ENCODE measurements at regions not wholly inside any gene's neighbourhood (a gene's known extent, or its start where the extent isn't known, plus 50 kb on each side); places are given as distances from the start of the nearest gene placed in this dataset.
"Not testable (repeated sequence)": the region's sequence is repeated elsewhere in the genome, so short reads cannot be mapped to it uniquely, and the experiment has no call there.

DNA sequence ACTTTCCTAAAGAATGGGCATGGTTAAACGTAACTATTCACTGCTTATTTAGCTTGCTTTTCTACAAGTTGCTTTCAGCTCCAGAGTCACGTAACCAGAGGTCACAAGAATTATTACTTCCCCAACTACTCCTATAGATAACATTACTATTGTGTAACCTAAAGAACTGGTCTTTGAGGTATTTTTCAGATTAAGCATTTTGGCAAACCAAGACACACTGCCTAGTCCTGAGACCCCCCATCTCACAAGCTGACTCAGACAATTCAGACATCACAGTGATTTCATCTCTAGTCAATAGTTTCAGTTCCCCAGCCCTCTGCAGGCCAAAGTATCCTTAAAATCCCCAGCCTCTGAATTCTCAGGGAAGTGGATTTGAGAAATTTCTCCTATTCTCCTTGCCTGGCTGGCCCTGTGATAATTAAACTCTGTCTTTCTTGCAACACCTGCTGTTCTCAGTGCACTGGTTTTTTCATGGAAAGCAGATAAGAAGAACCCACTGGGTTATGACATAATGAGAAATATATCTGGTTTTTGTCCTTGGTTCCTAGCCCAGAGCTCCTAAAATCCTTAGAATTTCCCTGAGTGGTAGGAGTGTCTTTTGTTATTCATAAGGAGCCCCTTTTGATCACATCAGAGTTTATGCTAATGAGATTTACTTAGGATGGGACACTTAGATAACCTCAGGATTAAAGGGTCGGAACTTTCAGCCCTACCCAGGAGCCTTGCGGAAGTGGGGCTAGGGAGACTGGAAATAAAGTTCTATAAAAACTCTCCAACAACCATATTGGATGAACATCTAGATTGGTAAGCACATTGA, 1310.8 kb upstream of the CHAC2 start:
- DNase-seq (ENCODE audit: low spot score) = no peak

DNA sequence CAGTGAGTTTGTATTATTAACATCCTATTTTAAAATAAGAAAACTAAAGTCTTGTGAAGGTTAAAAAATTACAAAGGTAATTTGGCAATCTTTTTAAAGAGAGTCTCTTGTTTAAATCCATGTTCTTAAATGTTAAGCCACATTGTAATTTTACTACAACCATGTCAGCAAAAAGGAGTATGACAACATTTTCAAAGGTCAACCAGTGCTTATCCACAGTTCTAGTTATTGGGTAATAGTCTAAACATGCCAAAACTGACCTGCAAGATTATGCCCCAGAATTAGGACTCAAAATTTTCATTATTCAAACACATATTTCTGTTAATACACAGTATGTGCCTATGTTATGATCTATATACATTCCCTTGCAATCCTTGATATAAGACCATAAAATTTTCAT, 1312.6 kb upstream of the CHAC2 start:
- DNase-seq (ENCODE audit: low spot score) = no peak

DNA sequence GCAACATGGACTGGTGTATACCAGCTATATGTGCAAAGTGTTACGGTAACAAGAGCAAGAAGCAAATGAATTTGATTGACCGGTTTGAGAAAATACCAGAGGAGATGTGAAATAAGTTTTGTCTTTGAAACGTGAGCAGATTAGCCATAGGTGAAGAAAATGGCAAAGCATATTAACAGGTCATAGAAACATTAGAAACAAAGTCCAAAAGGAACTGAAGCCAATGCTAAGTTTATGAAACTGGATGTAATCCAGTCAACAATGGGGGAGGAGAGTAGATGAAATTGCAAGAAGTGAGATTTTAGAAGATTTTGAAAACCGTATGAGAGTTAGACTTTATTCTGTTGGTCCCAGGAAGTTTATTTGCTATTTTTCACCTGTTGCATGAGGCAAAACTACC, 1315.4 kb upstream of the CHAC2 start:
- DNase-seq (ENCODE audit: low spot score) = no peak

DNA sequence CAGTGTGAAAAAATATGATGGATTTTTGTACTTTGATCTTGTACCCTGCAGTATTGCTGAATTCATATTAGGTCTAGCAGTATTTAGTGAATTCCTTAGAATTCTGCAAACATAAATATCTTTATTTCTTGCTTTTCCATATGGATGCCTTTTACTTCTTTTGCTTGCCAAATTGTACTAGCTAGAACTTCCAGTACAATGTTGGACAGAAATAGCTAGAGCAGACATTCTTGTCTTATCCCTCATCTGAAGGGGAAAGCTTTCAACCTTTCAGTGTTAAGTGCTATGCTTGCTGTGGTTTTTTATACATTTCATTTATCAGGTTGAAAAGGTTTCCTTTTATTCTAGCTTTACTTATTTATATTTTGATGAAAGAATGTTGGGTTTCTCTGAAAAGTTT, 1321.9 kb upstream of the CHAC2 start:
- DNase-seq (ENCODE audit: low spot score) = no peak

DNA sequence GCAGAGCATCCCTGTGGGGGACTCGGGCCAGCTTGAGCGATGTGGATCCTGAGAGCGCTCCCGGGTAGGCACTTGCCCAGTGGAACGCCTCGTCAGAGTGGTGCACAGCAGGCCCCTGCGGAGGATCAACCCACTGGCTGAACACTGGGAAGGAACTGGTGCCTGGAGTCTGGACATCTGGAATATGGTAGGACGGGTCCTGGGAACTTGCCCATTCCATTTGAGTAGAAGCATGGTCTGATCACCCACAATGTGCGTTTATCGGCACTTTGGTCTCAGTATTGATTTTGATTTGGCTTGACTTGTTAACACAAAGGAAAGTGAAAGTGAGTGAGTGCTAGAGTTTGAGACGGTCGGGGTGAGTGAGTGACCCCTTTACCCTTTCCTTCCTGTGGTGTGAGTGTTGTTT, 1336.2 kb upstream of the CHAC2 start:
- DNase-seq (ENCODE audit: low spot score) = no peak

DNA sequence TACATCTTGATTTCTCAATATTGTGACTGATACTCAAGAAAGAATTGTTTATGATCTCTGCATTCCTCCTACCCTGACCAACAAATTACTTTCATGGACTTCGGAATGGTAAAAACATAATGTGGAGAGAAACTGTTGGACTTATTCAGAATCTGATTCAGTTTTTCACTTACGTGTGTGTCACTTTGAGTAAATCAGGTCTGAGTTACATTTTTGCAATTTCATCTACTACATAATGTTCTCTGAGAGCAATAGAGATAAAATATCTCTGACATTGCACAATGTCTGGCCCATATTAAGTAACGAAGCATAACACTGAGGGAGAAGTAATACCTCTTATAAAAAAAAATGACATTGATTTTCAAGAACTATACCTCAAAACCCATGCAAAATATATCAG, 1337.9 kb upstream of the CHAC2 start:
- no peak for DNase-seq (ENCODE audit: low spot score)

DNA sequence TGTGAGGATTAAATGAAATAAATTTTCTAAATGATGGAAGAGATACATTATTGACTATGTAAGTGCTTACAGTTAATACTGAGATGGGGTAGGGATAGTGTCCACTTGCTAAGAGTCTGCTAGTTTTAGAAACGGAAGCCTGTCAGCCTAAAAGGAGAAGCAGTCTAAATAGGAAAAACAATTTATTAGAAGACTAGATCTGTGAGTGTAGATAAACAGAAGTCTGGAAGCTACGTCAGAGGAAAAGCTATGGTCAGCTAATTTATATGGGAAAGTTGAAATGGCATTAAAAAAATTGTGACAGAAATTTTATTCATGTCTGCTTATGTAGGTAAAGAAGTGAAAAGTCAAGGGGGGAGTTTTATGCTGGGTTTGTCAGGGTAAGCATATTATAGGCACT, 1338.4 kb upstream of the CHAC2 start:
- DNase-seq (ENCODE audit: low spot score) = no peak

DNA sequence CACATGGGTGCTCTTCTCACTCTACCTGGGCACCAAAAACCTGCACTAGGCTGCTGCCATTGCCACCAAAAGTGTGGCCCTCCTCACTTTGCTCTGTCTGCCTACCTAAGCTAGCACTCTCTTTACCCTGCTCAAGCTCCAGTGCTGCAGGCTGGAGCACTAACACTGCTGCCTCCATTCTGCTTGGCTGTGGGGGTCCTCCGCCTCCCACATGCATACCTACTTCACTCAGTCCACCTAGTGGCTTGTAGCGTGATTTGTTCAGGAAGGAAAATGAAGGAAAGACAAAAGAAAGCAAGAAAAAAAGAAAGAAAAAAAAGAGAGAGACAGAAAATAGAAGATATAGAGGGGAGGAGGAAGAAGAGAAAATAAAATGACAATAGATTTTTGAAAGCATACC, 1339.4 kb upstream of the CHAC2 start:
- no peak for DNase-seq (ENCODE audit: low spot score)

DNA sequence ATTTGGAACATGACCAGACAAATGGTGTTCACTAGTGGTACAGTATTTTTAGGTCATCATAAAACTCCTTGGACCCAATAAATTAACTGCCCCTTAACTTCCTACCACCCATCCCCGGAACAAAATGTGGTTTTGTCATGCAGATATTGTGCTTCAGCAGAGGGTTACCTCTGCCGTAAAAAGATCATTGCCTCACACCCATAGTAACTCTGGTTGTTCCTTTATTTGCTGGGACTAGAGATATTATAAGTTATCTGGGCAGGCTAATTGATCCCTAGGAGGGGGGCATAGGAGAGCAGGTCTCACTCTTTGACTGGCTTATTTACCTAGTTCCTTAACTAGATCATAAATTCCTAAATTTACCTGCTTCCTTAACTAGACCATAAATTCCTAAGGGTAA, 1343.9 kb upstream of the CHAC2 start:
- DNase-seq (ENCODE audit: low spot score) = no peak

DNA sequence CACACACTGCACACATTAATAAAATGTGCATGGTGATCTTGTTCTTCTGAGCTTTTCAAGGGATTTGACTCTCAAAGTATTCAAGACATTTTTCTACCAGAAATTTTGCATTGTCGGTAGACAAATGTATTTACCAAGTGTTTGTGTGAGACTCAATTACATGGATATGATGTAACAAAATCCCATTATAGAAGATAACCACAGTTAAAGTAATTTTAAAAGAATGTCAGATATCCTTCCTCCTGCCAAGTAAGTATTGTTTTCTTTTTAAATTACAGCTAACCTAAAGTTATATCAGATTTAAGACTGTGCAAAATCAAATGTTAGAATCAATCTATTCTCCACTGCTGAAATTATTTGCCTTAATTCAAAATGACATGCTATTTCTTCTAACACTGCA, 1344.5 kb upstream of the CHAC2 start:
- DNase-seq (ENCODE audit: low spot score) = no peak

DNA sequence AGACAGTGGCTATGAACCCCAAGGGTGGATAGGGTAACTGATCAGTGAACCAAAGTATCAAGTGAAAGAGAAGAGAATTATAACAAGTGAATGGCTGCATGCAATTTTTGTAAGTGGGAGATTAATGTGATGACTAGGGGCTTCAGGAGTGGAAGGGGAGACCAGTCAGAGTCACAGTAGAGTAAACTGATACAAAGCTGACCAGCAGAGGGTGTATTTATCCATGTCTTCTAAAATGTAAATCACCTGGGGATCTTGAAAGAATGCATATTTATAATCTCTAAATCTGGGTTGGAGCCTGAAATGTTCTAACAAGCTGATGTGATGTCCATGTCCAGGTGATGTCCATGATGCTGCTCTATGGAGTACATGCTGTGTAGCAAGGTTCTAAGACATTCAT, 1351.3 kb upstream of the CHAC2 start:
- DNase-seq (ENCODE audit: low spot score) = no peak

DNA sequence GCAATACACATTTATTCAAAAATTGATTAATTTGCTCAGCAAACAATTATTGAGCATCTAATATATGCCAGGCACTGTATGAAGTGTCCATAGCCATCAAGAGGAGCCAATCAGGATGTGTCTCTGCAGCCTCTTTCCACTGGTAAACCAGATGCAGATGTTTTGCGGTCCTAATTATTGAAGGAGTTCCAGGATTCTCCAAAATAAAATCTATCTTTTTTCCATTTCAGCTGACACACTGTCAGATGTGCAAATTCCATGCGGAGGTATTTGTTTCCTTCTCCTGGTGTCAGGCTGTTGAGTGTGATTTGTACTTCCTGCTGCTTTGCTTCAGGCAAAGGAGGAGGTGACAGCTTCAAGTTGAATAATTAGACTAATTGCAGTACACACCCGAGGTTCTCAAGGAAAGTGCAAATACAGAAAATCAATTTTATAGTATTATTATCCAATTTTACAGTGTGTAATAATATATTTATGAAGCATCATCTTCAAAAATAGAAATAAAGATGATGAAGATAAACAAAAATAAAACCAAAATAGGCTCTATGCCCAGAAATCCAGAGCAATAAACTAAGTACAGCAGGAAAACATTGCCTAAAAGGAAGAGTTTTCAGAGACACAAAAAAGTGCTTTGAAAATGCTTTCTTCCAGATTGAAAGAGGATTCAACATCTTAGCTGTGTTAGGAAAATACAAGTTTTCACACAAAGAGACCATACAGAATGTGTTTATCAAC, 1352.9 kb upstream of the CHAC2 start:
- no peak for DNase-seq (ENCODE audit: low spot score)

DNA sequence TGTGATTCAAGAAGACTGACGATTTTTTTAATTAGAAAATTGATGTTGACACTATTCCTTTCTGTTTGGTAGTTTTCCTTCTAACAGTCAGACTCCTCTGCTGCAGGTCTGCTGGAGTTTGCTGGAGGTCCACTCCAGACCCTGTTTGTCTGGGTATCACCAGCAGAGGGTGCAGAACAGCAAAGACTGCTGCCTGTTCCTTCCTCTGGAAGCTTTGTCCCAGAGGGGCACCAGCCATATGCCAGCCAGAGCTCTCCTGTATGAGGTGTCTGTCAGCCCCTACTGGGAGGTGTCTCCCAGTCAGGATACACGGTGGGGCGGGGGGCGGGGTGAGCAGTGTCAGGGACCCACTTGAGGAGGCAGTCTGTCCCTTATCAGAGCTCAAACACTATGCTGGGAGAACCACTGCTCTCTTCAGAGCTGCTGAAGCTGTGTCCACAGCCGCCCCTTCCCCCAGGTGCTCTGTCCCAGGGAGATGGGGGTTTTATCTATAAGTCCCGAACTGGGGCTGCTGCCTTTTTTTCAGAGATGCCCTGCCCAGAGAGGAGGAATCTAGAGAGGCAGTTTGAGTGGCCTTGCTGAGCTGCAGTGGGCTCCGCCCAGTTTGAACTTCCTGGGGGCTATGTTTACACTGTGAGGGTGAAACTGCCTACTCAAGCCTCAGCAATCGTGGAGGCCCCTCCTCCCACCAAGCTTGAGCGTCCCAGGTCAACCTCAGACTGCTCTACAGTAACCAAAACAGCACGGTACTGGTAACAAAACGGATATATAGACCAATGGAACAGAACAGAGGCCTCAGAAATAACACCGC, 1358.1 kb upstream of the CHAC2 start:
- not testable (repeated sequence) for DNase-seq (ENCODE audit: low spot score)

DNA sequence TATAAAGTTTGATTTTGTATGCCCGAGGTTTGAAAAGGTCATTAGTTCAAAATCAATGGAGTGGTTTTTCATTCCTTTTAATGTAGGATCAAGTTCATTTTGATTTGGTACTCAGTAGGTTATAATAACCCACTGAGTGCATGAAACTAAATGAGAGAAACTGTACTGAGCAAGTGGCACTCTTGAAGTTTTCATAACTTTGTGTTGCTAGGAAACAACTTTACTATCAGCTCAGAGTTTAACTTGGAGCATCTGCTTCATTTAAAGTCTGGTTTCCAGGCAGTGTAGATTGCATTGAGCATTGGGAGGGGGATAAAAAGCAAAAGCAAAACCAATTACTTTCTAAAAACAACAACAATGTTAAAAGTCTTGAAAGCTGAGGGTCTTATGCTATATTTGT, 1361.6 kb upstream of the CHAC2 start:
- DNase-seq (ENCODE audit: low spot score) = no peak

DNA sequence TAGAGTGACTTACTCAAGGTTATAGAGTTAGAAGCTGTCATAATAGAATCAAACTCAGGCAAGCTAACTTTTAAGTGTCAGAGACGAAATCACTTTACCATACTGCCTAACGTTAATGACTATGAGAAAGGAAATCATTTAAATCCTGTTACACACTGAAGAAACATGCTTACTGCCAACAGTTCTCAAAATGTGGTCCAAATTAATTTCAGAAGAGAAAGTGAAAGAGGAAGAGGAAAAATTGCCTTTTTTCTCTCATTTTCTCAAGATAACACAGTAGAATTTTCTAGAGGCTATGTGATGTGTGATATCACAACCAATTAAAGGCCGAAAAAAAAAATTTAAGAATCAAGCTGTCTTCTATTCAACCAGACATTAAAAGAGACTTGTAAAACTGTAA, 1362.7 kb upstream of the CHAC2 start:
- no peak for DNase-seq (ENCODE audit: low spot score)

DNA sequence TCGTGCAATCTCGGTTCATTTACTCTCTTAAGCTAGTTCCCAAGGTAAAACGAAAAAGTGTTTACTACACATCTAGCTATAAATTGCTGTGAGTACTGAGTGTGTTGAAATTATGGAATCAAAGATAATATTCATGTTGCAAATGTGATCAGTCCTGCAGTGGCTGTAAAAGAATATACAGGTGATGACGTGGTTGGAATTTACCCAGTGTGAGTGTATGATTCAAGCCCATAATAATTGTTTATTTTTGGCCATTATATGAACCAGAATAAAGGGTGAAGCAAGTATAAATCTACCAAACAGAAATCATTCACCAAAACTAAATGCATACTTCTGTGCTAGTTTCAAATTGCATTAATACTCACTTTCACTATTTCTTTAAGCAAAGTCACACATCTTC, 1363.6 kb upstream of the CHAC2 start:
- no peak for DNase-seq (ENCODE audit: low spot score)

DNA sequence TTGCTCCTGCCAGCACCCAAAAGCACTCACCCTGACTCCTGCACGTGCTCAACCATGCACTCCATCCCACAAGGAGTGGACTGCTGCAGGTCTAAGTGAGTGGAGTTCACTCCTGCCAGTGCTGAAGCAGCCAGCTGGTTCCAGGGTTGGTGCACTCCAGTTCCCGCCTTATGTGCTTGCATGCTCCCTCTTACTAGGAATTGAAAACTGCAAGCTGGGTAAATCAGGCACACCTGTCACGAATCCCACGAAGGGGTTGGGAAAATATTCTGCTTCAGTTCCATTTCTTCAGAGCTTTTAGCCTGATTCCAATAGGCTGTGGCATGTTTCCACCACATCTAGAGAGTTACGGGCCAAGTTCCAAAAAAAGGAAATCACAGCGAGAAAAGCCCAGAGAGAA, 1365.5 kb upstream of the CHAC2 start:
- DNase-seq (ENCODE audit: low spot score) = no peak

DNA sequence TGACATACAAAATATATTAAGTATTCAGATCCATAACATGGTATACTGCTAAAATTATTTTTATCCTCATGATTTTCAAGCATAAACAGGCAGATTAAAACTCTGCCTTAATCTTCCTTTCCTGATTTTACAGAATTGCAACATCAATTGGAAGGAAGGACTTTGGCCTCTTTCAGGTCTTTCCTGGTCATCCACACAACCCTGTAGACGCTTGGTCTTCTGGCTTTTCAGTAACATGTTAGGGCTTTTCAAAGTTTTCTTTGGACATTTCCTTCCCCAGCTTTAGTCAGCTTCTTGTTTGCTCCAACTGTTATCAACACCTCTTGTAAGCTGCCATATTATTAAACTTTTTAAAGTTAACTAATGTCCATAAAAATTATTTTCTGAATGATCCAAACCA, 1364.9 kb upstream of the NRXN1 start:
- DNase-seq (ENCODE audit: low spot score) = no peak

DNA sequence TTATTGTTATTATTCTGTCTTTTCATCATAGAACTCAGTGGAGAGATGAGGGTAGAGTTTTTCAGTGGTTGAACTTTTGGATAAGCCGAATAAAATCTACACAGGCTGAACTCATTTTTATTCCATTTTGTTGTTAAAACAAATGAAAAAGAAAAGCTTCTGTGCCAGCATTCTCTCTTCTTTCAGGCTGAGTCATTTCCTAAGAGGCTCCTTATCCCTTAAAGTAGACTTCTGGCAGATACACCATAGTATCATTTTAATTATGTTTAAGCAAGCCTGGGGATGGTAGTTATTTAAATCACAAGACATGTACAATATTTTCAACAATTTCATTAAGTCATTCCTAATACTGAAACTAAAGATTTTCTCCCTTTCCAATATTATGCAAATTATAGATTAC, 1364.0 kb upstream of the NRXN1 start:
- no peak for DNase-seq (ENCODE audit: low spot score)

DNA sequence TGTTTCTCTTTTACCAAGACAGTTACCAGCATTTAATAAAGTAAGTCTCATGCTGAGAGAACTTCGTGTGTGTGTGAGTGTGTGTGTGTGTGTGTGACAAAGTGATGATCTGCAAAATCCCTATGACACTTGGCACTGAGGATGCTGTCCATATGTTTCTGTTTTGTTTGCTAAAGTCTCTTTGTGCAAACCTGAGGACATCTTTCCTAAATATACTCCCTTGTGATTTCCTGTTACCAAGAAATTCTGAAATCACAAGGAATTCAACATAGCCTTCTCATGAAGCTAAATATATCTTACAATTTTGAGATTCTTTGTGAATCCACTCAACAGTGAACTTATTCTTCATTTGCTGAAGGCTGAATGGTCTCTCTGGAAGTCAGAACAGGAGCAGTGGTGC, 1359.7 kb upstream of the NRXN1 start:
- no peak for DNase-seq (ENCODE audit: low spot score)

DNA sequence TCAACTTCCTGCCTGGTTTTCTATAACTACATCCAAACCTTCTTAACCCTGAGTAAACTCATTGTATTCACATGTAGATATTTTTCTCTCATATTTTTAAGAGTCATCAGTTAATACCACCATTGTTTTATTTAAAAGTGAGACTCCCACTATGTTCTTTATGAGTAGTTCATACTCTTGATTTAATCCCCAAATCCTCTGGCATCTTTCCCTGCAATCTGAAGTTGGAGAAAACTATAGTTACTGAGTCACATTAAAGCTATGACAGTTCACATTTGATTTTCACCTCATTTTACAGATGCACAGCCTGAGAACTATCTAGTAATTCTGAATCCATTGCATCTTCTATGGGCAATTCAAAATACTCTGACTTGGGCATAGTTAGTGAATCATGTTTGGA, 1358.7 kb upstream of the NRXN1 start:
- DNase-seq (ENCODE audit: low spot score) = no peak

DNA sequence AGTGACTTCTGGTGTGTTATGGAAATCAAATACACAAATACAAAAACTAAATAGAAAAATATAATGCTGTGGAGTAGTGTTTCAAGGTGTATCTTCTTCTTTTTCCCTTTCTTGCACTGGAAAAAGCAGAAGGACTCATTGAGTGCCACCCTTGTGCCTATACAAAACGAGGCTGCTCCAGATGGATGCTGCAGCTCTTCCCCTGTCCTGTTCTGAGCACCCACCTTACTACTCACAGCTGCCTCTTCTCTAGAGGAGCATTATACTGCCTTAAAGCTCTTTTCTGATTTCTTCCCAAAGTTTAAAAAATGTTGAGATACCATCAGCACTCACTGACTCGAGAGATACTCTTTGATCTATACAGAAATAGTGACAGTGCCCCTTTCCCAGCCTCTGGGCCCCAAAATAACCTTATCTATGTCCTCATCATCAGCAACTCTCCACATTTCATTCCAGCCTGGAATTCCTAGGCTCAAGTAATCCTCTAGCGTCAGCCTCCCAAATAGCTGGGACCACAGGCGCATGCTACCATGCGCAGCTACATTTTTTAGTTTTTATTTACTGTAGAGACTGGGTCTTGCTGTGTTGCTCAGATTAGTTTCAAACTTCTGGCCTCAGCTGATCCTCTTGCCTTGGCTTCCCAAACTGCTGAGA, 1356.1 kb upstream of the NRXN1 start:
- no peak for DNase-seq (ENCODE audit: low spot score)
